GM12878 (cell line): ENCODE measurements at regions not wholly inside any gene's neighbourhood (a gene's known extent, or its start where the extent isn't known, plus 50 kb on each side); places are given as distances from the start of the nearest gene placed in this dataset.

Experiments
- ATAC-seq: fragments of 200-7000 bp; cut with Tn5 transposase; 3 replicates; pipeline ENCODE4 v1.9.1; 2020; ENCODE audit warnings: mild to moderate bottlenecking, moderate library complexity
- BruUV-seq: library from RNA; stranded (reverse); fragments of 400-500 nt; replicated peaks from 2 replicates; lab custom pipeline; 2021; lab: Mats Ljungman, UMichigan
- CTCF ChIA-PET: fragments of 300-600 bp; sonication (Branson Sonifier 250); formaldehyde crosslinking; extraction: SDS; loops from one replicate; lab custom pipeline; 2021; ENCODE audit warnings: inconsistent platforms; lab: Yijun Ruan, JAX
- POLR2A ChIA-PET: fragments of 350-600 bp; formaldehyde crosslinking; extraction: SDS; loops from one replicate; lab custom pipeline; 2021; ENCODE audit warnings: inconsistent platforms; lab: Charles Lee
- RAD21 ChIA-PET: fragments of 300-600 bp; sonication (Branson Sonifier 250); formaldehyde crosslinking; loops from one replicate; lab custom pipeline; 2023; ENCODE audit warnings: antibody characterized with exemption; ENCODE audit not compliant: unreplicated experiment; lab: Charles Lee
- SMC1A ChIA-PET: fragments of 300-600 bp; sonication (Branson Sonifier 250); formaldehyde crosslinking; loops from one replicate; lab custom pipeline; 2023; ENCODE audit not compliant: unreplicated experiment, uncharacterized antibody; lab: Charles Lee
- DNase-seq: peaks from one replicate; pipeline ENCODE4 v3.0.0-alpha.2; 2011; ENCODE audit warnings: low read depth, low spot score
- FAIRE-seq: peaks from 3 replicates; lab custom pipeline; 2011; peaks lifted over from hg19 to GRCh38; lab: Jason Lieb, UNC
- H2AFZ ChIP-seq: 2 replicates; pipeline ENCODE4 v1.6.0; 2011; ENCODE audit warnings: low read depth, low read length, control low read depth; ENCODE audit not compliant: control insufficient read depth
- H3K27ac ChIP-seq: 2 replicates; pipeline ENCODE4 v1.5.1; 2011; ENCODE audit warnings: control low read depth; ENCODE audit not compliant: control insufficient read depth, insufficient read depth
- H3K27me3 ChIP-seq, 2 experiments: replicated peaks in 1 of 2; 2 replicates each; pipeline versions ENCODE4 v1.6.0 to v1.6.1; 2011; ENCODE audit warnings: low read length in 1 of 2; ENCODE audit not compliant: control insufficient read depth in 2 of 2, insufficient read depth in 2 of 2
- H3K36me3 ChIP-seq, 2 experiments: 2 replicates each; pipeline ENCODE4 v1.5.1; 2011; ENCODE audit warnings: low read length in 1 of 2; ENCODE audit not compliant: control insufficient read depth in 2 of 2, insufficient read depth in 2 of 2
- H3K4me1 ChIP-seq: 2 replicates; pipeline ENCODE4 v1.6.1; 2011; ENCODE audit warnings: mild to moderate bottlenecking, low read length, moderate library complexity, mixed read lengths; ENCODE audit not compliant: control insufficient read depth, insufficient read depth
- H3K4me2 ChIP-seq: 2 replicates; pipeline ENCODE4 v1.6.0; 2011; ENCODE audit warnings: control low read depth; ENCODE audit not compliant: control insufficient read depth, insufficient read depth
- H3K4me3 ChIP-seq: fragments of 200-600 bp; sonication (generic); 2 replicates; pipeline ENCODE4 v1.5.1; 2016
- H3K79me2 ChIP-seq: 2 replicates; pipeline ENCODE4 v1.6.0; 2011; ENCODE audit warnings: low read length; ENCODE audit not compliant: control insufficient read depth, insufficient read depth
- H3K9ac ChIP-seq: 2 replicates; pipeline ENCODE4 v1.8.0; 2011; ENCODE audit warnings: low read length, control low read depth, mixed read lengths; ENCODE audit not compliant: control insufficient read depth, insufficient read depth
- H3K9me3 ChIP-seq: replicated peaks from 3 replicates; pipeline ENCODE4 v1.5.1; 2011; ENCODE audit warnings: mild to moderate bottlenecking, low read length; ENCODE audit not compliant: control insufficient read depth, insufficient read depth
- H4K20me1 ChIP-seq: 2 replicates; pipeline ENCODE4 v1.6.0; 2011; ENCODE audit not compliant: control insufficient read depth, insufficient read depth
- CEBPB ChIP-seq, 2 experiments: fragments of 150-350 bp in 1 of 2; IDR thresholded peaks; 2 replicates each; pipeline ENCODE4 v1.6.1; 2012 to 2014; ENCODE audit warnings: low read depth in 2 of 2, low read length in 2 of 2, borderline replicate concordance in 1 of 2, inconsistent platforms in 1 of 2
- NRF1 ChIP-seq: conservative IDR thresholded peaks from 2 replicates; pipeline ENCODE4 v1.6.1; 2011; ENCODE audit warnings: mild to moderate bottlenecking, low read depth, low read length, improper control_type of control experiment
- STAT3 ChIP-seq: IDR thresholded peaks from 2 replicates; pipeline ENCODE4 v1.6.1; 2011; ENCODE audit warnings: low read depth, low read length, improper control_type of control experiment
- ZNF622 ChIP-seq: fragments of 450-650 bp; IDR thresholded peaks from 2 replicates; pipeline ENCODE4 v1.6.1; 2017; ENCODE audit warnings: mild to moderate bottlenecking, inconsistent platforms
- WGBS: methylation state at CpG from one replicate; pipeline ENCODE4 v1.1.6; 2016; ENCODE audit warnings: low lambda C conversion rate; ENCODE audit not compliant: insufficient replicate concordance, insufficient coverage; ENCODE audit errors: missing lambda C conversion rate; 5-methylcytosine and 5-hydroxymethylcytosine counted together
- in situ Hi-C: fragments of 300-500 bp; cut with MboI; formaldehyde crosslinking; loops from 9 replicates; pipeline ENCODE4 v1.14.3; 2018; ENCODE audit warnings: mixed read lengths
- intact Hi-C: fragments of 100-400 bp; cut with micrococcal nuclease; formaldehyde crosslinking; loops from one replicate; pipeline ENCODE4 v1.14.2; 2022; ENCODE audit not compliant: unreplicated experiment

- ChIA-PET POLR2A (no interaction called here), RAD21 (no interaction called here), CTCF (no interaction called here), SMC1A (no interaction called here)
- FAIRE-seq (no peak), DNase-seq (no peak), ATAC-seq (no peak)
- no peak overlapping the region for H3K4me3 ChIP-seq
- no peaks in the 10 kb centered on the region for H3K36me3 ChIP-seq
- H3K9me3 ChIP-seq: no peaks in the 10 kb centered on the region
- intact Hi-C loops (no loop called here), in situ Hi-C loops (no loop called here)
- H3K9ac ChIP-seq: no peak overlapping the region
- H3K27ac ChIP-seq: no peak overlapping the region
- H3K79me2 ChIP-seq: no peaks in the 10 kb centered on the region
- no peak overlapping the region for H3K4me2 ChIP-seq
- H4K20me1 ChIP-seq: no peaks in the 10 kb centered on the region
- TF ChIP-seq NRF1: no peak
- no peak for TF ChIP-seq STAT3
- no peak for TF ChIP-seq CEBPB (IDR thresholded peaks at IDR 0.05; ENCODE audit: borderline replicate concordance in 1 of 2, low read depth in 2 of 2, low read length in 2 of 2)
- no peaks in the 10 kb centered on the region for H3K27me3 ChIP-seq
- no TSS peak for BruUV-seq
- WGBS: 43% methylated on average over 6 of the region's 6 CpGs
- no peaks in the 10 kb centered on the region for H3K4me1 ChIP-seq
- no peak overlapping the region for H2AFZ ChIP-seq
Observed at GRCh38 chr5:155878991-155879575, 447.9 kb upstream of the SGCD start.

GRCh38 chr5:155884041-155884440 is 442.9 kb upstream of the SGCD start:
- in situ Hi-C loops: no loop called here
- ChIA-PET CTCF (no interaction called here), RAD21 (no interaction called here)
- 15% methylated on average over 6 of the region's 6 CpGs for WGBS
- Histone ChIP-seq H3K4me2 (no peak overlapping the region), H3K9me3 (no peaks in the 10 kb centered on the region), H3K27ac (no peak overlapping the region), H3K9ac (no peak overlapping the region), H3K4me3 (no peak overlapping the region), H3K36me3 (no peaks in the 10 kb centered on the region)
- BruUV-seq: no TSS peak
- FAIRE-seq (no peak), DNase-seq (no peak)
- intact Hi-C loops: no loop called here
- no peak for TF ChIP-seq ZNF622
- TF ChIP-seq, all 136 proteins: peak for 0
- Histone ChIP-seq H2AFZ (no peak overlapping the region), H3K27me3 (no peaks in the 10 kb centered on the region), H4K20me1 (no peaks in the 10 kb centered on the region), H3K79me2 (no peaks in the 10 kb centered on the region), H3K4me1 (no peaks in the 10 kb centered on the region)
- no peak for ATAC-seq
- ChIA-PET POLR2A (no interaction called here), SMC1A (no interaction called here)
